Smooth muscle cell (in vitro differentiated cells): ENCODE measurements at regions not wholly inside any gene's neighbourhood (a gene's known extent, or its start where the extent isn't known, plus 50 kb on each side); places are given as distances from the start of the nearest gene placed in this dataset.

Experiments
- DNase-seq: peaks from one replicate; lab custom pipeline; 2025; ENCODE audit not compliant: unreplicated experiment; lab: John Stamatoyannopoulos, UW
- H2AFZ ChIP-seq: fragments of 200-600 bp; sonication (generic); 2 replicates; pipeline ENCODE4 v1.6.0; 2016; ENCODE audit warnings: antibody characterized with exemption, low read depth, mild to moderate bottlenecking
- H3F3A ChIP-seq: fragments of 200-600 bp; sonication (generic); 2 replicates; pipeline ENCODE4 v1.6.0; 2017; ENCODE audit warnings: antibody characterized with exemption, low read depth
- H3K27ac ChIP-seq: fragments of 200-600 bp; sonication (generic); 2 replicates; pipeline ENCODE4 v1.5.1; 2016; ENCODE audit warnings: low read depth, mild to moderate bottlenecking
- H3K27me3 ChIP-seq: fragments of 200-600 bp; sonication (generic); 2 replicates; pipeline ENCODE4 v1.6.1; 2016; ENCODE audit warnings: low read depth, mild to moderate bottlenecking
- H3K36me3 ChIP-seq: fragments of 200-600 bp; sonication (generic); 2 replicates; pipeline ENCODE4 v1.5.1; 2016; ENCODE audit warnings: low read depth
- H3K4me1 ChIP-seq: fragments of 200-600 bp; sonication (generic); 2 replicates; pipeline ENCODE4 v1.5.1; 2016; ENCODE audit warnings: low read depth
- H3K4me2 ChIP-seq: fragments of 200-600 bp; sonication (generic); 2 replicates; pipeline ENCODE4 v1.6.0; 2016; ENCODE audit warnings: mild to moderate bottlenecking
- H3K4me3 ChIP-seq: fragments of 200-600 bp; sonication (generic); 2 replicates; pipeline ENCODE4 v1.5.1; 2016; ENCODE audit warnings: mild to moderate bottlenecking
- H3K79me2 ChIP-seq: fragments of 200-600 bp; sonication (generic); 2 replicates; pipeline ENCODE4 v1.6.0; 2016; ENCODE audit warnings: low read depth, mild to moderate bottlenecking
- H3K9ac ChIP-seq: fragments of 200-600 bp; sonication (generic); 2 replicates; pipeline ENCODE4 v1.6.0; 2016; ENCODE audit warnings: low read depth
- H3K9me3 ChIP-seq: fragments of 200-600 bp; sonication (generic); replicated peaks from 2 replicates; pipeline ENCODE4 v1.5.1; 2016; ENCODE audit warnings: low read depth
- H4K20me1 ChIP-seq: fragments of 200-600 bp; sonication (generic); 2 replicates; pipeline ENCODE4 v1.6.0; 2016; ENCODE audit warnings: low read depth
- CTCF ChIP-seq: fragments of 200-600 bp; sonication (generic); IDR thresholded peaks from 2 replicates; pipeline ENCODE4 v1.5.1; 2017; ENCODE audit warnings: borderline replicate concordance, mild to moderate bottlenecking, antibody characterized with exemption; ENCODE audit not compliant: insufficient read depth, poor library complexity, severe bottlenecking
- WGBS: methylation state at CpG from one replicate; pipeline ENCODE4 v1.1.7; 2016; ENCODE audit warnings: low lambda C conversion rate; 5-methylcytosine and 5-hydroxymethylcytosine counted together

GRCh38 chr2:7950035-7950612, 731.7 kb upstream of the ID2 start:
- 94% methylated on average over 13 of the region's 13 CpGs for WGBS
- H3K27ac ChIP-seq = no peak overlapping the region
- no peak for DNase-seq

GRCh38 chr2:7951001-7951400, 730.9 kb upstream of the ID2 start:
- H2AFZ ChIP-seq = no peak overlapping the region

More at GRCh38 chr2:7950035-7950612, 731.7 kb upstream of the ID2 start:
- Histone ChIP-seq H3K4me3 (no peak overlapping the region), H4K20me1 (no peaks in the 10 kb centered on the region), H3K27me3 (no peaks in the 10 kb centered on the region), H3K79me2 (no peaks in the 10 kb centered on the region), H3F3A (no peaks in the 10 kb centered on the region), H3K9ac (no peak overlapping the region), H3K4me1 (no peaks in the 10 kb centered on the region), H2AFZ (no peak overlapping the region), H3K36me3 (no peaks in the 10 kb centered on the region), H3K4me2 (no peak overlapping the region), H3K9me3 (no peaks in the 10 kb centered on the region)
- no peak for TF ChIP-seq CTCF

GRCh38 chr2:7951490-7951889, 730.4 kb upstream of the ID2 start:
- Histone ChIP-seq H3K4me1 (no peaks in the 10 kb centered on the region), H3K4me3 (no peak overlapping the region), H3K27ac (no peak overlapping the region), H3F3A (no peaks in the 10 kb centered on the region), H3K36me3 (no peaks in the 10 kb centered on the region), H3K79me2 (no peaks in the 10 kb centered on the region), H3K27me3 (no peaks in the 10 kb centered on the region), H3K4me2 (no peak overlapping the region), H2AFZ (no peak overlapping the region), H3K9me3 (no peaks in the 10 kb centered on the region), H3K9ac (no peak overlapping the region), H4K20me1 (no peaks in the 10 kb centered on the region)
- 94% methylated on average over 1 of the region's 1 CpG for WGBS
- no peak for TF ChIP-seq CTCF
- DNase-seq = no peak

More at GRCh38 chr2:7951001-7951400, 730.9 kb upstream of the ID2 start:
- no peak for TF ChIP-seq CTCF
- Histone ChIP-seq H3K4me3 (no peak overlapping the region), H3K9me3 (no peaks in the 10 kb centered on the region), H3K9ac (no peak overlapping the region), H3K79me2 (no peaks in the 10 kb centered on the region), H3K4me1 (no peaks in the 10 kb centered on the region), H3K27me3 (no peaks in the 10 kb centered on the region), H3K27ac (no peak overlapping the region), H3F3A (no peaks in the 10 kb centered on the region), H3K36me3 (no peaks in the 10 kb centered on the region), H3K4me2 (no peak overlapping the region), H4K20me1 (no peaks in the 10 kb centered on the region)
- WGBS = 97% methylated on average over 5 of the region's 5 CpGs
- DNase-seq = no peak

- no peaks in the 10 kb centered on the region for H3K9me3 ChIP-seq
- H3K36me3 ChIP-seq = no peaks in the 10 kb centered on the region
- 69% methylated on average over 15 of the region's 15 CpGs for WGBS
- no peak overlapping the region for H3K4me3 ChIP-seq
- no peak overlapping the region for H3K27ac ChIP-seq
- no peak overlapping the region for H3K9ac ChIP-seq
- H3F3A ChIP-seq = no peaks in the 10 kb centered on the region
- H3K27me3 ChIP-seq = no peaks in the 10 kb centered on the region
- no peaks in the 10 kb centered on the region for H4K20me1 ChIP-seq
- H3K79me2 ChIP-seq = no peaks in the 10 kb centered on the region
- no peak overlapping the region for H2AFZ ChIP-seq
- DNase-seq = no peak
- H3K4me2 ChIP-seq = no peak overlapping the region
- H3K4me1 ChIP-seq = no peaks in the 10 kb centered on the region
- no peak for TF ChIP-seq CTCF
Measured at GRCh38 chr2:7952046-7952745, 729.7 kb upstream of the ID2 start.
